Bronchial epithelial cell (primary cell): ENCODE measurements at regions not wholly inside any gene's neighbourhood (a gene's known extent, or its start where the extent isn't known, plus 50 kb on each side); places are given as distances from the start of the nearest gene placed in this dataset.
A peak's percentile ranks its signal among the peaks of the same experiment; 100 is the strongest.

Experiments
- DNase-seq: peaks from one replicate; pipeline ENCODE4 v3.0.0-alpha.2; 2010; ENCODE audit warnings: low read depth
- FAIRE-seq: peaks from 2 replicates; lab custom pipeline; 2011; peaks lifted over from hg19 to GRCh38; lab: Jason Lieb, UNC
- H3K27me3 ChIP-seq: 2 replicates; pipeline ENCODE4 v1.5.1; 2011; ENCODE audit warnings: low read length; ENCODE audit not compliant: control insufficient read depth, insufficient read depth
- H3K36me3 ChIP-seq: 2 replicates; pipeline ENCODE4 v1.5.1; 2011; ENCODE audit warnings: low read length; ENCODE audit not compliant: control insufficient read depth, insufficient read depth
- H3K4me3 ChIP-seq: 2 replicates; pipeline ENCODE4 v1.5.1; 2011; ENCODE audit warnings: mild to moderate bottlenecking, low read depth, low read length, control low read depth
- TF ChIP-seq, protein P1 (sequence below): IDR thresholded peaks from 2 replicates; pipeline ENCODE4 v1.5.1; 2011; ENCODE audit warnings: mild to moderate bottlenecking, moderate library complexity, low read length, control low read depth, inconsistent platforms; ENCODE audit not compliant: insufficient read depth, severe bottlenecking

GRCh38 chr9:89868100-89868499 is 263.3 kb downstream of the GADD45G start:
- FAIRE-seq (no peak), DNase-seq (no peak)
- Histone ChIP-seq H3K36me3 (no peaks in the 10 kb centered on the region), H3K4me3 (no peak overlapping the region), H3K27me3 (no peaks in the 10 kb centered on the region)
- TF ChIP-seq, protein P1, sequence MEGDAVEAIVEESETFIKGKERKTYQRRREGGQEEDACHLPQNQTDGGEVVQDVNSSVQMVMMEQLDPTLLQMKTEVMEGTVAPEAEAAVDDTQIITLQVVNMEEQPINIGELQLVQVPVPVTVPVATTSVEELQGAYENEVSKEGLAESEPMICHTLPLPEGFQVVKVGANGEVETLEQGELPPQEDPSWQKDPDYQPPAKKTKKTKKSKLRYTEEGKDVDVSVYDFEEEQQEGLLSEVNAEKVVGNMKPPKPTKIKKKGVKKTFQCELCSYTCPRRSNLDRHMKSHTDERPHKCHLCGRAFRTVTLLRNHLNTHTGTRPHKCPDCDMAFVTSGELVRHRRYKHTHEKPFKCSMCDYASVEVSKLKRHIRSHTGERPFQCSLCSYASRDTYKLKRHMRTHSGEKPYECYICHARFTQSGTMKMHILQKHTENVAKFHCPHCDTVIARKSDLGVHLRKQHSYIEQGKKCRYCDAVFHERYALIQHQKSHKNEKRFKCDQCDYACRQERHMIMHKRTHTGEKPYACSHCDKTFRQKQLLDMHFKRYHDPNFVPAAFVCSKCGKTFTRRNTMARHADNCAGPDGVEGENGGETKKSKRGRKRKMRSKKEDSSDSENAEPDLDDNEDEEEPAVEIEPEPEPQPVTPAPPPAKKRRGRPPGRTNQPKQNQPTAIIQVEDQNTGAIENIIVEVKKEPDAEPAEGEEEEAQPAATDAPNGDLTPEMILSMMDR: no peak

DNA sequence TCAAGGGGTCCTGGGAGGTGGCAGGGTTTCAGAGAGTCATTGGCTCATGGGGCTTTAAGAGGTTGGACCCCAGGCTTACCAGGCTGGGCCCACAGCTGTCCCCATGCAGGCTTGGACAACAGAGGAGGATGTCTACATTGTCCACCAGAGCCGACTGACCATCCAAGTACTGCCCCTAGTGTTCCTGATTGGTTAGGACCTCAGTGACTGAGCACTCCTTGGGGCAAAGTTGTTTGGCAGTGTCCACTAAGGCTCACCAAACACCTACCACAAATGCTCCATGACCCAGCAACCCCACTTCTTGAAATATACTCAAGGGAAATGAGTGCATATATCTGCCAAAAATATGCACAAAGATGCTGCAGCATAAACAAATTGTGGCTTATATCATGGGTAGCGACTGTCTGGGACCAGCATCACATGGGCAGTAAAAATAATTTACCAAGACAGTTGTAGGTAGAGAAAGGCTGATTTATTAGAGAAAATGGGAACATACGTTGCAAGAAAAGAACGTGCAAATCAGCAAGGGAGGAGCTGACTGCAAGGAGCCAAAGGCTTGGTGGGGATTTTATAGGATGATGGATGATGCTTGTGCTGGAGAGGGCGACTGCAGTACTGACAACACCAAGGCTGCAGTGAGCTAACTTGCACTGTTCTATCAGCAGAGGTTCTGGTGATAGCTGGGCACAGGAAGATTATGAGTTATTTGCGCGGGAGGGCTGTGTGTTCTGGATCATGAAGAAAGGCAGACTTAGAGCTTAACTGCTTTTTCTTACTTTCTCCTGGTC is 265.2 kb downstream of the GADD45G start:
- Histone ChIP-seq H3K36me3 (no peaks in the 10 kb centered on the region), H3K27me3 (no peaks in the 10 kb centered on the region), H3K4me3 (no peak overlapping the region)
- DNase-seq (no peak), FAIRE-seq (no peak)
- TF ChIP-seq, protein P1: no peak

GRCh38 chr9:89871871-89872331 is 267.1 kb downstream of the GADD45G start:
- no peak for DNase-seq
- H3K36me3 ChIP-seq: no peaks in the 10 kb centered on the region
- H3K27me3 ChIP-seq: no peaks in the 10 kb centered on the region
- TF ChIP-seq, protein P1: no peak
- no peak for FAIRE-seq
- no peak overlapping the region for H3K4me3 ChIP-seq

DNA sequence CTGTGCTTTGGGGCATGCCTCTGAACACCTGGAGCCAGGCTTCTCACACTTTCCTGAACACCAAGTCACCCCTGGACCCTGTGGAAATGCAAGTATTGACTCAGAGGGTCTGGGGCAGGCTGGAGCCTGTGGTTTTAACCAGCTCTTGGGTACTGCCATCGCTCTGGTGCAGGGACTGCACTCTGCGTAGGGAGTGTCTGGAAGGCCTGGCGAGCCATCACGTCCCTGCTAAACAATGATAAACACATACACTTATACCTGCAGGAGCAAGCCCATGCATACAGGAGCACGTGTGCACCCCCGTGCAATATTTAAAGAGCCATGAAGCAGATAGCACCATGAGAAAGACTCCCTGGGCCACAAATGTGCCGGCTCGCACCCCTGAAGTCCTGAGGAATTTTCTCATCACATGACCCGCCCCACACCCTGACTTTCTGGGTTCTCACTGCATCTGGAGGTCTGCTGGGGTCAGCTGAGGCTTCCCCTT is 267.7 kb downstream of the GADD45G start:
- TF ChIP-seq, protein P1: no peak
- FAIRE-seq: no peak
- no peak overlapping the region for H3K4me3 ChIP-seq
- H3K36me3 ChIP-seq: no peaks in the 10 kb centered on the region
- peak; percentile 33 for DNase-seq
- no peaks in the 10 kb centered on the region for H3K27me3 ChIP-seq

- H3K36me3 ChIP-seq: no peaks in the 10 kb centered on the region
- DNase-seq (no peak), FAIRE-seq (no peak)
- no peaks in the 10 kb centered on the region for H3K27me3 ChIP-seq
- no peak overlapping the region for H3K4me3 ChIP-seq
- TF ChIP-seq, protein P1: no peak
Measured at GRCh38 chr9:89872913-89873707, 268.3 kb downstream of the GADD45G start.
